ENCODE measurements at regions not wholly inside any gene's neighbourhood (a gene's known extent, or its start where the extent isn't known, plus 50 kb on each side); places are given as distances from the start of the nearest gene placed in this dataset.

DNA sequence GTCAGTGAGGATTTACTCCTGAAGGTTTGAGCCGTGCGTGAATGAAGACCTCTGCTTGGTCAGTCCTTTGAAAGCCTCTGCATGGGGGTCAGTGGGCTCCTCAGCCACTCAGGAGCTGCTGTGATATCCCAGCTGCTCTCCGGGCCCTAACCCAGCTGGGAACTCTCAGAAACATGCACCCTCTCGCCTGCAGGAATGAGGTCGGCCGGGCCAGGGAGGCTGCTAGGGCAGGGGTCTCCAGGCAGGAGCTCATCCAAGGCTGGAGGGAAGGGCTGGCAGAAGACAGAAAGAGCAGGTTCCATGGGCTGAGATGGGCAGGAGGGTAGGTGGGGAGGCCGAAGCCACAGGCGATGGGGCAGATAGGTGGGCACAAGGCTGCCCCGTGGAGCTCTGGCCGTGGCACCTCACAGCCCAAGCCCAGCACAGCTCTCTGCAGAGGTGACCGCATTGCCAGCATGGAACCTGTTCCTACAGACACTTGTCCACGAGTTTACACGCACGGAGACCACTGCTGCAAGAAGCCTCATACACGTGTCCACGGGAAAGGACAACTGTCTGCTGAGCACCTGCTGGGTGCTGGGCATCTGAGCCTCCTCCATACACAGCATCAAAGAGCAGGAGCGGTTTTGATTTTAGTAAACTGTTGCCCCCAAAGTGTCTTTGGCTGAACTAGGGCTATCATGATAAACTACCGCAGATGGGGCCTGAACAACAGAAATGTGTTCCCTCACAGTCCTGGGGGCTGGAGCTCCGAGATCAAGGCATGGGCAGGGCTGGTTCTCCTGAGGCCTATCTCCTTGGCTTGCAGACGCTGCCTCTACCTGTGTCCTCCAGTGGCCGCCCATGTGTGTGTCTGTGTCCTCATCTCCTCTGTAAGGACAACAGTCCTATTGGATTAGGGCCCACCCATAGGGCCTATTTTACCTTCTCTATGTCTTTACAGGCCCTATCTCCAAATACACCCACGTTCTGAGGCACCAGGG is 85.2 kb upstream of the ADAMTS2 start:
- DNase-seq (ENCODE audit: low spot score), result no peak

GRCh38 chr5:179427676-179428056 is 82.4 kb upstream of the ADAMTS2 start:
- DNase-seq (ENCODE audit: low spot score), result no peak

DNA sequence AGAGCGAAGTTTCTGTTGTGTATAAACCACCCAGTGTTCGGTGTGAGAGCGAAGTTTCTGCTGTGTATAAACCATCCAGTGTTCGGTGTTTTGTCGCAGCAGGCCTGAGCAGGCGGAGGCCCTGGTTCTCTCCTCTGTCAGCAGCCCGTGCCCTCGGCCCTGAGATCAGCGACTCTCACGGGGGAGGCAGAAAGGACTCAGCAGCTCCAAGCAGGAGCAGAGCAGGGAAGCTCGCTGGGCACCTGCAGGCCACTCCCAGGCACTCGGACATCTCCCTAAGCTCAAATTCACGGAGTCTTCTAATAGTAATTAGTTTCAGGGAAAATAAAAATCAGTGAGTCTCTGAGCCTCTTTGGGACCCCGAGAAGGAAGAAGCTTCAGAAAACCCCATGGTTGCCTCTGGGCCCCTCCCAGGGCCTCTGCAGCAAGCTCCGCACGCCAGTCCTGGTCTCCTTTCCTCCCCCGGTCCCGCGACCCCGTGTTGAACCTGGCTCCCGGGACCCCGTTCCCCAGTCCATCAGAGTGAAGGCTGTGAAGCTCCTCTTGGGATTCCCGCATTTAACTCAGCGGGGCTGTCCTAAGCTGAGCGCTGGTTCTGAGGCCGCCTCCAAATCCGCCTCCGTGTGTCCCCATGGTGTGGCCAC is 81.9 kb upstream of the ADAMTS2 start:
- DNase-seq (ENCODE audit: low spot score), result no peak

- no peak for DNase-seq (ENCODE audit: low spot score)
Observed at GRCh38 chr5:179422908-179423481, 77.7 kb upstream of the ADAMTS2 start.

GRCh38 chr5:179422213-179422855 is 77.1 kb upstream of the ADAMTS2 start:
- no peak for DNase-seq (ENCODE audit: low spot score)

- no peak for DNase-seq (ENCODE audit: low spot score)
Observed at GRCh38 chr5:179421144-179421901, 76.1 kb upstream of the ADAMTS2 start.

GRCh38 chr5:179420476-179420875 is 75.2 kb upstream of the ADAMTS2 start:
- DNase-seq (ENCODE audit: low spot score), result no peak

- no peak for DNase-seq (ENCODE audit: low spot score)
Observed at GRCh38 chr5:179418972-179419371, 73.7 kb upstream of the ADAMTS2 start.

GRCh38 chr5:179417696-179418095 is 72.4 kb upstream of the ADAMTS2 start:
- DNase-seq (ENCODE audit: low spot score), result no peak

DNA sequence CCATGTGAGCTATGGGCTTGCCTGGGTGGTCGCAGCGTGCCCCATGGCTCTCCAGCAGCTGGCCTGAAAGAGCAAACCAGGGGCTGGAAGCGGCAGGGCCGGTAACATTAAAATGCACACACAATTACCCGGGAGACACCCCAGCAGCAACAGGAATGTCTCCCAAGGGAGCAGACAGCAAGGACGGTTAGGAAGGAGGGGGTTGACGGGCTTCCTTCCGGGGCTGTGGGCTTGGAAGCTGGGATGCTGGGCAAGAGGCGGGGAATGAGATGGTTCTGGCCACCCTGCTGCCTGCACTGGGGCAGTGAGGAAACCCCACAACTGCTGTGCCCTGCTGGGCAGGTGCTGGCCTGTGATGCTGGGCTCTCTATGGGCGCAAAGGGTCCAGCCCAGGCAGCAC is 71.8 kb upstream of the ADAMTS2 start:
- no peak for DNase-seq (ENCODE audit: low spot score)

DNA sequence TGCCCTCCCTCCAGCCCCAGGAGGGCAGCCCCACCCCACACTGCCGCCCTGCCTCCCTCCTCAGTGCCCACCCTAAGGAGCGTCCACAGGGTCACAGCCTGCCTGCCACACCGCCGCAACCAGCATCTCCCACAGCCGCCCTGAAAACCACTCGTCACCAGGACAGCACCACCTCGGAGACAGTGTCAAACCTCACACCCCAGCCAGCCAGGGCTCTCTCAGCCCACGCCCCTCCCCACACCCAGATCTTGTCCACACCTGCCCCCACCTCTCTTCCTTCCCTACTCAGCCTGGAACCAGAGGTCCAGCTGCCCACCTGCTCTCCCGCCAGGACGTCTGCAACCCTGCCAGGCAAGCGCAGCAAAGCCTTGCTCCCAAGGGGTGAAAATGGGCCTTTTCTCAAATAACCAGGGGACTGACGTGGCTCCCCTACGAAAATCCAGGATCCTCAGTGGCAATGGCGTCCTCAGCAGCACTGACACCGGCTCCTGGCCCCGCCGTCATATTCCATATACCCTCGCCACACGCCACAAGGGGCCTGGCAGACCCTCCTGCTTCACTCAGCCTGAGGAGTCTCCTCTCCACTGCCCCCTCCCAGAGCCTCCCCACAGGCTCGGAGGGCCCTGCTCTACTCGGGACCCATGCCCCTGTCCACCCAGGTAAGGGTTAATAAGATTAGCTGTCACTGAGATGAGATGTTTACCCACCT is 71.0 kb upstream of the ADAMTS2 start:
- no peak for DNase-seq (ENCODE audit: low spot score)

DNA sequence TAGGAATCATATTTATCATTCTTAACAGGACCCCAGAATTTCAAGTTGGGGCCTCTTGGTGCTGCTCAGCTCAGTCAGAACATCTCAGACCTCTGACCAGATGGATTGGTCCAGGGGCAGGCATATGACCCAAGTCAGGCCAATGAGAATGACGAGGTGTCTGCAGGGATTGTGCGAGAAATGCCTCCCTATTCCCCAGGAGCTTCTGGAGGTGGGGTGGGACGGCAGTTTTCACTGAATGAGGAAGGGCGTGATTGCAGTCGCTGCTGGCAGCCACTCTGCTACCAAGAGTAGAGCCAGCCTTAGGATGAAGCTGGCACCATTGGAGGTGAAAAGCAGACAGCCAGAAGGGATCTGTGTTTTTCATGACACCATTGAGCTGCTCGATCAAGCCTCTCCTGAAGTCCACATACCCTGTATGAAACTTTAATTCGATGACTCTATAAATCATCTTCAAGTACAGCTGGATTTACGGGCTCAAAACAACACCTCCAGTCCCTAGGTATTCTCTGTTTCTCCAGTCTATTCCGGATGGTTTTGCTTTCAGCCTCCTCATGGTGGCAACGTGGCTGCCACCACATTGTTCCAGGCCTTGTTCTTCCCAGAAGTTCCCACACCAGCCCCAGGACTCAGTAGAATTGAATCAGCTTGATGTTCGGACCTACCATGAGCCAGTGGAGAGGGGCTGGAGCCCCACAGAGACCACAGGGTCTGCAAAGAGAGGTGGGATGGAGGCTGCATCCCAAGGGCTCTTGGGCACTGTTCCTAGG is 70.2 kb upstream of the ADAMTS2 start:
- DNase-seq (ENCODE audit: low spot score), result no peak

GRCh38 chr5:179414459-179415261 is 69.4 kb upstream of the ADAMTS2 start:
- DNase-seq (ENCODE audit: low spot score), result no peak

DNA sequence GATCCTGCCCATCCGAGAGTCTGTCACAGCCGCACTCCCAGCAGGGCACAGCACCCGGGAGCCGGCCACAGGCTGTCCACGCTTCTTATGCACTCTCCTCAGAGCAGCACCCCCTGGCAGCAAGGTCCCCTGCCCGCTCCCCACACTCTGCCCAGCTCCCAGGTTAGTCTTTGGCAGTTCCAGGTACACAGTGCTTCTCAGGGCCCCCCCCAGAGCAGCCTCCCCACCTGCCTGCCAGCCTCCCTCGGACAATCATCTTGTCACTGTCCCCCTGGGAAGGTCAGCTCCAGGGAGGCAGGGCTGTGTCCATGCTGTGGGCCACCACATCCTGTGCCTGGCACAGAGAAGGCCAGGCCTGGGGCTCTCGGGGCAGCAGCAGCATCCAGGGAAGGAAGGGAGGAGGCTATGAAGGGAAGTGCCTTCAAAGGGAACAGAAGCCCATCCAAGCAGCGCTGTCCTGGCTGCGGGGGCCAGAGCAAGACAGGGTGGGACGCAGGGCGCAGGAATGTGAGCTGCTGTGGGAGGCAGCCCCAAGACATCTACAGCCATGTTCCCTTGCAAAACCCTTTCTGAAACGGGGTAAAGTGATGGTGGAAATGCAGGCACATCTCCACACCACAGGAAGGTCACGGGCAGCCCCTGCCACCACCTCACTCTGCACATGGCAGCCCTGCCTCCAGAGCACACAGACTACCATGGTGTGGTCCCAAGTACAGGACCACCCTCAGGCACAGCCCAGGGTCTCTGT is 68.6 kb upstream of the ADAMTS2 start:
- DNase-seq (ENCODE audit: low spot score), result no peak

DNA sequence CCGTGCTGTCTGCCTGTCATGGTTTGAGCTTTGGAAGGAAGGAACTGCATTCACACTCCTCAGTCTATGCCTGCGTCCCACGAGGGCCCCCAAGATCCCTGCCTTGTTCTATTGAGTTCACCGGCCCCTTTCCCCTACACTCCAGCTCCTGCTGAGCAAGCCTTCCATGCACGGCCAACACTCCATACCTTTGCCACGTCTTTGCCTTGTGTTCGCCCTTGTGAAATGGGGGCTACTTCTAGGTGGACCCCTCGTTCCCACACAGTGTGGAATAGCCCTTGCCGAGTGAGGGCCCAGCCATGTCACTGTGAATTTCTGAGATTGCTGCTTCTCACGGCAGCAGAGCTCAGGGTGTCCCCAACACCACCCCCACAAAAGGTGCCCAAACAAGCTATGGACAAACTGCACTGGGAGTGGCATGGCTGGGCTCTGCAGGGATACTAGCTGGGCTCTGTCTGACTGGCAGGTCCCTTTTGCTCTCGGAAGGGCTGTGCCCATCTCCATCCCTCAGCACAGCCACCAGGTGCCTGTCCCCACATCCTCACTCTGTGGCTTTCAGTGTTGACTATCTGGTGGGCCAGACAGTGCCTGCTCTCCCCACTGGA is 67.9 kb upstream of the ADAMTS2 start:
- DNase-seq (ENCODE audit: low spot score), result no peak

DNA sequence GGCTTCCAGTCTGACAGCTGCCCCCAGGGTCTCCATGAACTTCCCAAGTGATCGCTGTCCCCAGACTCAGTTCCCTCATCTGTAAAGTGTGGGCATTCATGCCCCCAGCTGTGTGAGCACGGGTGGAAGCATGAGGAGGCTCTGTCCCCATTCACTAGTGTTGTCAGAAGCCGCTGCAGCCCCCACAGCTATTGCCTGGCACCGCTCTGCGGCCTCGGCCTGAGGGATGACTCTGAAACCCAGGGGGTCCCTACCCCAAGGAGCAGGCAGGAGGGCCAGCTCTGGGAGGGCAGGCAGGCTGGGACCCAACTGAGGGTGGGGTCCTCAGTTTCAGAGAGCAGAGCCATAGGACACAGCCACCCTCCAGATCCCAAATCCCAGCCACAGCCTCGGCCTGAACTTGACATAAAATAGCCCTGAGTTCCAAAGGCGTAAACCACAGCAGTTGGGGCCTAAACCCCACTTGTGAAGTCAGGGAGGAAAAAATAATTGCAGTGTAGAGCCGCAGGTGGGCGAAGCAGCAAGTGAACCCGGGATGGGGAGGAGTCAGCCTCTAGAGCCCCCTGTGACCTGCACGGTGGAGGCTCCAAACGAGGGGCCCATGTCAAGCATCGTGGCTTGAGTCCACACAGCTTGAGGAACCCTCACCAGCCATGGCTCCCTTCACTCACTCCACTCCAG is 66.0 kb upstream of the ADAMTS2 start:
- no peak for DNase-seq (ENCODE audit: low spot score)

DNA sequence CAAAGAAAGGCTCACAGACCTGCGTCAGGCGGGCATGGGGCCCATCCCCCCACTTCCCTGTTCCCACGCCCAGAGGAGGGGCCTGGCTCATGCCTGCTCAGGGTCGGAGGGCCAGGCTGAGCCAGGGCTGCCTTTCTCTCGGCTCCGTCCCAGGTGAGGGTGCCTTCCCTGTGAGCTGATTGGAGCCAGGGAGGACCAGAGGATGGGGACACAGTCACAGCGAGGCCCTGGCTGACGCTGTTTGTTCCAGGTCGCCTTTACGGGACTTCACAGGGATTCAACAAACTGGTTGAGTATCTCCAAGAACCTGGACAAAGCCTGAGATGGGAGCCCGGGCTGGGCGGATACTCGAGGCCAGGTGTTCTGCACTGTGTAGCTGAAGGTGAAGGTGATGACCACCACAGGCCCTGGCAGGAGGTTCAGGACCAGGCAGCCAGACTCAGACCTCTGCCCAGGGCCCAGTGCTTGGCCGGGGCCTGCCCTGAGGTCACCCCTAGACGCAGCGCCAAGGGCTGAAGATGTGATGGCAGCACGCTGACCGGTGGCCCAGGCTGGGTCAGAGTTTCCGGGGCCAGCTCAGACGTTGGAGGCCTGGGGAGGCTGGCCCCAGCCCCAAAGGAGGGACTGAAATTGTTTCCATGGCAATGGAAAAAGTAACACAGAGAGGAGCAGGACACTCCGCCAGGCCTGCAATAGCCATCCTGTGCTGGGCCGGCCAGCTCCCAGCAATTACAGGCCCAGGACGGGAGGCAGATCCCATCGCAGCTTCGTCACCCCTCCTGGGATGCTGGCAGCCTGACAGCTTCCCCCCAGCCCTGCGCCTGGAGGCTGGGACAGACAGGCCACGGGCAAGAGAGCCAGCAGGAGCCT is 65.3 kb upstream of the ADAMTS2 start:
- DNase-seq (ENCODE audit: low spot score), result no peak
